AG04449 (cell line): ENCODE measurements at regions not wholly inside any gene's neighbourhood (a gene's known extent, or its start where the extent isn't known, plus 50 kb on each side); places are given as distances from the start of the nearest gene placed in this dataset.

Experiments
- CTCF ChIA-PET: fragments of 350-600 bp; formaldehyde crosslinking; extraction: SDS; loops from one replicate; lab custom pipeline; 2021; ENCODE audit warnings: antibody characterized with exemption; lab: Yijun Ruan, JAX
- POLR2A ChIA-PET: fragments of 400-600, 350-600 bp; formaldehyde crosslinking; extraction: SDS; loops from one replicate; lab custom pipeline; 2020; ENCODE audit warnings: antibody characterized with exemption, inconsistent platforms; lab: Yijun Ruan, JAX
- DNase-seq: peaks from one replicate; pipeline ENCODE4 v3.0.0-alpha.2; 2010; ENCODE audit warnings: low read depth, low spot score
- H3K4me3 ChIP-seq: 2 replicates; pipeline ENCODE4 v1.5.1; 2011; ENCODE audit warnings: low read depth, mild to moderate bottlenecking, control low read depth, low read length
- TF ChIP-seq, protein P1 (sequence below): IDR thresholded peaks from one replicate; pipeline ENCODE4 v1.5.1; 2011; ENCODE audit warnings: mild to moderate bottlenecking, moderate library complexity, low read length, control low read depth, inconsistent platforms; ENCODE audit not compliant: insufficient read depth; ENCODE audit errors: missing control alignments

DNA sequence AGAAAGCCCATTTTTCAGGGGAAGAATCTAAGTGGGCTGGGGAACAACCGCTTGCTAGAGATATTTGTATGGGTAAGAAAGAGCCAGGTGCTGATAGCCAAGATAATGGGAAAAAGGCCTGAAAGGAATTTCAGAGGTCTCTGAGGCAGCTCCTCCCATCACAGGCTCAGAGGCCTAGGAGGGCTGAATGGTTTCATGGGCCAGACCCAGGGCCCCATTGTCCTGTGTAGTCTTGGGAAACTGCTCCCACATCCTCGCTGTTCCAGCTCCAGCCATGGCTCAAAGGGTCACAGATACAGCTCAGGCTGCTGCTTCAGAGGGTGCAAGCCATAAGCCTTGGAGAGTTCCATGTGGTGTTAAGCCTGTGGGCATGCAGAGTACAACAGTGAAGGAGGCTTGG is 73.2 kb upstream of the ARHGAP20 start:
- no peak for DNase-seq
- CTCF ChIA-PET, result no interaction called here
- no peak overlapping the region for H3K4me3 ChIP-seq
- TF ChIP-seq, protein P1, sequence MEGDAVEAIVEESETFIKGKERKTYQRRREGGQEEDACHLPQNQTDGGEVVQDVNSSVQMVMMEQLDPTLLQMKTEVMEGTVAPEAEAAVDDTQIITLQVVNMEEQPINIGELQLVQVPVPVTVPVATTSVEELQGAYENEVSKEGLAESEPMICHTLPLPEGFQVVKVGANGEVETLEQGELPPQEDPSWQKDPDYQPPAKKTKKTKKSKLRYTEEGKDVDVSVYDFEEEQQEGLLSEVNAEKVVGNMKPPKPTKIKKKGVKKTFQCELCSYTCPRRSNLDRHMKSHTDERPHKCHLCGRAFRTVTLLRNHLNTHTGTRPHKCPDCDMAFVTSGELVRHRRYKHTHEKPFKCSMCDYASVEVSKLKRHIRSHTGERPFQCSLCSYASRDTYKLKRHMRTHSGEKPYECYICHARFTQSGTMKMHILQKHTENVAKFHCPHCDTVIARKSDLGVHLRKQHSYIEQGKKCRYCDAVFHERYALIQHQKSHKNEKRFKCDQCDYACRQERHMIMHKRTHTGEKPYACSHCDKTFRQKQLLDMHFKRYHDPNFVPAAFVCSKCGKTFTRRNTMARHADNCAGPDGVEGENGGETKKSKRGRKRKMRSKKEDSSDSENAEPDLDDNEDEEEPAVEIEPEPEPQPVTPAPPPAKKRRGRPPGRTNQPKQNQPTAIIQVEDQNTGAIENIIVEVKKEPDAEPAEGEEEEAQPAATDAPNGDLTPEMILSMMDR, result no peak
- POLR2A ChIA-PET, result no interaction called here

DNA sequence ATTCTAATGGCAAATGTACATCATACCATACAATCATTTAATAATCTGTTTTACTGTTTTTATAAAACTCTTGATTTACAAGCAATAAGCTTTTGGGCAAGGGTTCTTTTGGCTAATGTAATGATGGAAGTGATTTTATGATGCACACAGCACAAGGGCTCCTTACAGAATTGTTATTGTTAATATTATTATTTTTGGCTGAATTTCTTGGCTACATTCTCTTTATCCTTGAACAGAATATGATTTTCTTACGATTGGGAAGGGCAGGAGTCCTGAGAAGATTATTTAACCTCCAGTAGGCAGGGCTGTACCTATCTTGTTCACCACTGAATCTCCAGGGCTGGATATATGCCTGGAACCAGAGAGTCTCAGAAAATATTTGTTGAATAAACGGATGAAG is 70.4 kb upstream of the ARHGAP20 start:
- TF ChIP-seq, protein P1, result no peak
- POLR2A ChIA-PET, result no interaction called here
- no peak for DNase-seq
- CTCF ChIA-PET, result no interaction called here
- H3K4me3 ChIP-seq, result no peak overlapping the region

DNA sequence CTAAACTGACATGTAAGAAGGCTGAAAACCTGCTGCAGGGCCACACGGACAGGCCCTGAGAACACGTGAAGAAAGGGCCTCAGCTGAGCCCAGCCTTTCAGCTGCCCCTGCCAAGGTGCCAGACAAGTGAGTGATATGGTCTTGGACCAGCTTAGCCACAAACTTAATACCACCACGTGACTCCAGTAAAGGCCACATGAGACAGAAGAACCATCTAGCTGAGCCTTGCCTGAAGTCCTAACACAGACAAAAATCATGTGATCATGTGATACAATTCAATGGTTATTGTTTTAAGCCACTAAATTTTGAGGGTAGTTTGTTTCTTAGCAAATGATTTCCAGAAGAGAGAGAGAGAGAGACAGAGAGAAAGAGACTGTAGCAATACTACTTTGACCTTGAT is 66.9 kb upstream of the ARHGAP20 start:
- DNase-seq, result no peak
- POLR2A ChIA-PET, result no interaction called here
- CTCF ChIA-PET, result no interaction called here
- TF ChIP-seq, protein P1, result no peak
- H3K4me3 ChIP-seq, result no peak overlapping the region

DNA sequence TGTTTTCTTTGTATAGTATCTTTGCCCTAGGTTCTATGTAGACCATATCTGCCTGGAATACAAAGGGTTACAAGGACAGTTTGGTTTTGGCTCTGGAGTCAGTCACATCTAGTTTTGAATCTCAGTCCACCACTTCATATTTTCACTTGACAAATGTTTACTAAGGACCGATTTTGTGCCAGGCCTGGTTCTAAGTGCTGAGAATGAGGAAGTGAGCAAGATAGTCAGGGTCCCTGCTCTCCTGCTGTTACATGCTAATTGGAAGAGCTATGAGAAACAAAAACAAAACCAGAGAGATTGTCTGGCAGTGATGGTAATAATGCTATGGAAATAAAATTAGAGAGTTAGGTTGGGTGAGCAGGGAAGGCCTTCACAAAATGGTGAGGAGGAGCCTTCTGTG is 66.1 kb upstream of the ARHGAP20 start:
- CTCF ChIA-PET, result no interaction called here
- no peak for DNase-seq

DNA sequence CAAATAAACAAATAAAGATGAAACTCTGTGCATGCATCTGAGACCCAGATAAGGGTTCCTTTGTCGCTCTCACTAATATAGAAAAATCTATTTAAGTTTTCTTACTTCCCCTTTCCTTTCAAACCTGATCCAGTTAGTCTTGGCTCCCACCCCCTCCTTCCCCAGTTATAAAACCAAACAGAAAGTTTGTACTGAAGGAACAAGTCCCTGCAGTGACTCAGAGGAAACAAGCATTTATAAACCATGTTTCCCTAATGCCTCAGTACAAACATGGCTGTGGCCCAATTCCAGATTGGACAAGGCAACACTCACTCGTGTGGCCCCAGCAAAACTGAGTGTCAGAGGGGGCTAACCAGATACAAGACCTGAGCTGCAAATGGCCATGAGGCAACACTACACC is 65.5 kb upstream of the ARHGAP20 start:
- no peak for DNase-seq
- H3K4me3 ChIP-seq, result no peak overlapping the region
- ChIA-PET CTCF (no interaction called here), POLR2A (no interaction called here)
- TF ChIP-seq, protein P1, result no peak

More for the DNA sequence above, 66.1 kb upstream of the ARHGAP20 start:
- TF ChIP-seq, protein P1, result no peak
- POLR2A ChIA-PET, result no interaction called here
- H3K4me3 ChIP-seq, result no peak overlapping the region

DNA sequence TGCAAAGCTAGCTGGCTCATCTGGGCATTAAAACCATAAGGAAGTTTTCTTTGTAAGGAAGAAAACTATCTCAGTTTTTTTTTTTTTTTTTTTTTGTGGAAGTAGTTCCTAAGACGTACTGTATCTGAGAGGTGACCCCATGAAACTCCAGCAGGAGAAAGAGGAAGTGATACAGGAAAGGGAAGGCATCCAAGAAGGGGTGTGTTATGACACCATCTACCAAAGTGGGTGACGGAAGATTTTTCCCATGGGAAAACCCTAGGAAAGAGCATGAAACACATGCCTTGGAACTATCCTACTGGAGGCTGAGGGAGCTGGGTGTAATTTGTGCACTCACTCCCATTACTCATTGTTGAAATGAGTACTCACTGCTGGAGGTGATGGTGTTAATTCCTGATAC is 63.8 kb upstream of the ARHGAP20 start:
- POLR2A ChIA-PET, result no interaction called here
- DNase-seq, result no peak
- TF ChIP-seq, protein P1, result no peak
- CTCF ChIA-PET, result no interaction called here
- H3K4me3 ChIP-seq, result no peak overlapping the region
